ENCODE measurements at regions not wholly inside any gene's neighbourhood (a gene's known extent, or its start where the extent isn't known, plus 50 kb on each side); places are given as distances from the start of the nearest gene placed in this dataset.

DNA sequence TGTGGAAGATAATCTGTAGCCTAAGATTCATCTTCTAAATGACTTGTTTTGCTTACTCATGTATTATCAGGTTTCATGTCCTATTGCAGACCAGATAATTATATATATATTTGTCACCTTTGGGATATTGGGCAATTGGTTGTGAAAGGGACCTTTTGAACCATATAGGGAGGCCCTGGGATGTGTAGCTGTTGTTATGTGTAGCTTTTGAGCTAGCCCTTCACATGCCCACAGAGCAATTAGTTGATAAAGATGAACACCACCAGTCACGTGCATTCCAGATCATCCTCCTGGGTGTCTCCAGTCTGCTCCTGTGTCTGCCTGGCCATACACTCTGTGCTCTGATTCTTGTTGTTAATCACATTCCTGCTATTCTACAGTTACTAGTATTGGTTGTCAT lies 431.2 kb upstream of the FBXO33 start:
- TF ChIP-seq, protein P1, sequence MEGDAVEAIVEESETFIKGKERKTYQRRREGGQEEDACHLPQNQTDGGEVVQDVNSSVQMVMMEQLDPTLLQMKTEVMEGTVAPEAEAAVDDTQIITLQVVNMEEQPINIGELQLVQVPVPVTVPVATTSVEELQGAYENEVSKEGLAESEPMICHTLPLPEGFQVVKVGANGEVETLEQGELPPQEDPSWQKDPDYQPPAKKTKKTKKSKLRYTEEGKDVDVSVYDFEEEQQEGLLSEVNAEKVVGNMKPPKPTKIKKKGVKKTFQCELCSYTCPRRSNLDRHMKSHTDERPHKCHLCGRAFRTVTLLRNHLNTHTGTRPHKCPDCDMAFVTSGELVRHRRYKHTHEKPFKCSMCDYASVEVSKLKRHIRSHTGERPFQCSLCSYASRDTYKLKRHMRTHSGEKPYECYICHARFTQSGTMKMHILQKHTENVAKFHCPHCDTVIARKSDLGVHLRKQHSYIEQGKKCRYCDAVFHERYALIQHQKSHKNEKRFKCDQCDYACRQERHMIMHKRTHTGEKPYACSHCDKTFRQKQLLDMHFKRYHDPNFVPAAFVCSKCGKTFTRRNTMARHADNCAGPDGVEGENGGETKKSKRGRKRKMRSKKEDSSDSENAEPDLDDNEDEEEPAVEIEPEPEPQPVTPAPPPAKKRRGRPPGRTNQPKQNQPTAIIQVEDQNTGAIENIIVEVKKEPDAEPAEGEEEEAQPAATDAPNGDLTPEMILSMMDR (IDR thresholded peaks at IDR 0.05) = no peak
- no peak for TF ChIP-seq POLR2A (IDR thresholded peaks at IDR 0.05)
